A673 (cell line): ENCODE measurements at regions not wholly inside any gene's neighbourhood (a gene's known extent, or its start where the extent isn't known, plus 50 kb on each side); places are given as distances from the start of the nearest gene placed in this dataset.

Source experiments
- BruUV-seq: library from RNA; stranded (reverse); fragments of 400-500 nt; replicated peaks from 2 replicates; lab custom pipeline; 2021; lab: Mats Ljungman, UMichigan
- CTCF ChIA-PET: fragments of 300-600 bp; sonication (Branson Sonifier 250); formaldehyde crosslinking; loops from one replicate; lab custom pipeline; 2022; ENCODE audit warnings: antibody characterized with exemption; lab: Charles Lee
- POLR2A ChIA-PET: fragments of 300-600 bp; sonication (Branson Sonifier 250); formaldehyde crosslinking; loops from one replicate; lab custom pipeline; 2022; ENCODE audit warnings: antibody characterized with exemption; ENCODE audit not compliant: low non-redundant PET; lab: Charles Lee
- DNase-seq: peaks from one replicate; pipeline ENCODE4 v3.0.0-alpha.2; 2015; ENCODE audit warnings: low spot score
- H3K27ac ChIP-seq: fragments of 200-600 bp; sonication (generic); 2 replicates; pipeline ENCODE4 v1.5.1; 2016; ENCODE audit warnings: mixed run types, low read depth, mild to moderate bottlenecking, mixed read lengths, antibody characterized with exemption, low read length; ENCODE audit not compliant: poor library complexity, severe bottlenecking
- H3K27me3 ChIP-seq: fragments of 200-600 bp; sonication (generic); replicated peaks from 2 replicates; pipeline ENCODE4 v1.6.1; 2017; ENCODE audit warnings: mixed run types, low read depth, mild to moderate bottlenecking, mixed read lengths, antibody characterized with exemption, low read length; ENCODE audit not compliant: insufficient read depth, poor library complexity
- H3K36me3 ChIP-seq: fragments of 200-600 bp; sonication (generic); 2 replicates; pipeline ENCODE4 v1.6.1; 2016; ENCODE audit warnings: mixed run types, mild to moderate bottlenecking, mixed read lengths, antibody characterized with exemption, low read length; ENCODE audit not compliant: insufficient read depth, poor library complexity, severe bottlenecking
- H3K4me1 ChIP-seq: fragments of 200-600 bp; sonication (generic); 2 replicates; pipeline ENCODE4 v1.6.1; 2017; ENCODE audit warnings: mixed run types, mild to moderate bottlenecking, mixed read lengths, antibody characterized with exemption, low read length; ENCODE audit not compliant: insufficient read depth, poor library complexity, severe bottlenecking
- H3K4me3 ChIP-seq: fragments of 200-600 bp; sonication (generic); 2 replicates; pipeline ENCODE4 v1.5.1; 2016; ENCODE audit warnings: low read depth, mixed run types, mild to moderate bottlenecking, mixed read lengths, low read length; ENCODE audit not compliant: poor library complexity, severe bottlenecking
- H3K9me3 ChIP-seq: fragments of 200-600 bp; sonication (generic); 2 replicates; pipeline ENCODE4 v1.6.1; 2016; ENCODE audit warnings: mixed run types, low read depth, mild to moderate bottlenecking, mixed read lengths, antibody characterized with exemption, low read length; ENCODE audit not compliant: poor library complexity, severe bottlenecking
- CTCF ChIP-seq: fragments of 300-800, 200-600 bp; sonication (generic); conservative IDR thresholded peaks from 2 replicates; pipeline ENCODE4 v1.5.1; 2017; ENCODE audit warnings: low read depth, mild to moderate bottlenecking, antibody characterized with exemption, low read length, moderate library complexity, mixed read lengths
- EZH2 ChIP-seq: fragments of 200-600 bp; sonication (generic); IDR thresholded peaks from 2 replicates; pipeline ENCODE4 v1.6.1; 2017; ENCODE audit warnings: borderline replicate concordance, low read depth, mild to moderate bottlenecking, mixed read lengths, antibody characterized with exemption, low read length; ENCODE audit not compliant: poor library complexity, severe bottlenecking
- intact Hi-C: fragments of 100-400 bp; cut with micrococcal nuclease; formaldehyde crosslinking; loops from one replicate; pipeline ENCODE4 v1.10.0; 2022; ENCODE audit not compliant: unreplicated experiment

- no peak overlapping the region for H3K4me3 ChIP-seq
- no peaks in the 10 kb centered on the region for H3K27me3 ChIP-seq
- TF ChIP-seq EZH2 = no peak
- no peak for TF ChIP-seq CTCF
- no peaks in the 10 kb centered on the region for H3K4me1 ChIP-seq
- POLR2A ChIA-PET = no interaction called here
- intact Hi-C loops = no loop called here
- BruUV-seq = no TSS peak
- CTCF ChIA-PET = no interaction called here
- H3K36me3 ChIP-seq = no peaks in the 10 kb centered on the region
- peaks cover 4% of the 10 kb centered on the region for H3K9me3 ChIP-seq
- no peak for DNase-seq
- no peak overlapping the region for H3K27ac ChIP-seq
Measured at GRCh38 chr6:72505446-72505845, 116.4 kb upstream of the KCNQ5 start.

GRCh38 chr6:72519871-72520270 lies 102.0 kb upstream of the KCNQ5 start:
- CTCF ChIA-PET = no interaction called here

GRCh38 chr6:72521684-72522083 lies 100.2 kb upstream of the KCNQ5 start:
- Histone ChIP-seq H3K27me3 (no peaks in the 10 kb centered on the region), H3K27ac (no peak overlapping the region), H3K36me3 (no peaks in the 10 kb centered on the region), H3K4me1 (no peaks in the 10 kb centered on the region), H3K4me3 (no peak overlapping the region), H3K9me3 (no peaks in the 10 kb centered on the region)
- no peak for DNase-seq
- TF ChIP-seq EZH2 (no peak), CTCF (no peak)
- no TSS peak for BruUV-seq
- POLR2A ChIA-PET = no interaction called here
- CTCF ChIA-PET = no interaction called here
- intact Hi-C loops = no loop called here

More at GRCh38 chr6:72519871-72520270, 102.0 kb upstream of the KCNQ5 start:
- H3K9me3 ChIP-seq = no peaks in the 10 kb centered on the region
- no peaks in the 10 kb centered on the region for H3K4me1 ChIP-seq
- BruUV-seq = no TSS peak
- TF ChIP-seq CTCF = no peak
- TF ChIP-seq EZH2 = no peak
- H3K4me3 ChIP-seq = no peak overlapping the region
- intact Hi-C loops = no loop called here
- DNase-seq = no peak
- H3K36me3 ChIP-seq = no peaks in the 10 kb centered on the region
- H3K27me3 ChIP-seq = no peaks in the 10 kb centered on the region
- no peak overlapping the region for H3K27ac ChIP-seq
- POLR2A ChIA-PET = no interaction called here
